K562 (cell line): ENCODE measurements at regions not wholly inside any gene's neighbourhood (a gene's known extent, or its start where the extent isn't known, plus 50 kb on each side); places are given as distances from the start of the nearest gene placed in this dataset.

Source experiments
- ATAC-seq: fragments of 200-7000 bp; cut with Tn5 transposase; 3 replicates; pipeline ENCODE4 v1.9.1; 2020; ENCODE audit warnings: moderate library complexity
- BruUV-seq: library from RNA; stranded (reverse); fragments of 400-500 nt; replicated peaks from 2 replicates; lab custom pipeline; 2021; lab: Mats Ljungman, UMichigan
- CTCF ChIA-PET: fragments of 300-600 bp; formaldehyde crosslinking; extraction: SDS; loops from one replicate; lab custom pipeline; 2021; ENCODE audit warnings: low intra/inter-chr PET ratio; lab: Yijun Ruan, JAX
- POLR2A ChIA-PET: fragments of 300-600, 350-650 bp; sonication (Branson Sonifier 250); formaldehyde crosslinking; extraction: SDS; loops from one replicate; lab custom pipeline; 2021; ENCODE audit warnings: antibody characterized with exemption, inconsistent platforms; lab: Yijun Ruan, JAX
- DNase-seq, 4 experiments: peaks; one replicate each; pipeline versions ENCODE4 v3.0.0 to v3.0.0-alpha.2; 2011 to 2018; ENCODE audit warnings: low spot score in 3 of 4, mixed read lengths in 3 of 4; ENCODE audit errors: extremely low read depth in 1 of 4
- FAIRE-seq: peaks from 2 replicates; lab custom pipeline; 2011; peaks lifted over from hg19 to GRCh38; lab: Jason Lieb, UNC
- H2AFZ ChIP-seq: 2 replicates; pipeline ENCODE4 v1.6.0; 2011; ENCODE audit warnings: low read depth, low read length, control low read depth, inconsistent platforms
- H3K27ac ChIP-seq: fragments of 200-600 bp; 3 replicates; pipeline ENCODE4 v1.8.0; 2011; ENCODE audit warnings: low read depth, mild to moderate bottlenecking, control low read depth, inconsistent platforms, low read length, moderate library complexity, mixed read lengths; ENCODE audit errors: extremely low read depth
- H3K27me3 ChIP-seq, 2 experiments: fragments of 300-600 bp in 1 of 2; 2 replicates in 1 of 2; 3 replicates in 1 of 2; pipeline versions ENCODE4 v1.6.0 to v1.8.0; 2011; ENCODE audit warnings: inconsistent platforms in 2 of 2, low read length in 2 of 2, mild to moderate bottlenecking in 1 of 2, mixed read lengths in 1 of 2, moderate library complexity in 1 of 2; ENCODE audit not compliant: control insufficient read depth in 2 of 2, insufficient read depth in 2 of 2
- H3K36me3 ChIP-seq: fragments of 300-600 bp; 3 replicates; pipeline ENCODE4 v1.8.0; 2011; ENCODE audit warnings: mild to moderate bottlenecking, low read length, inconsistent platforms; ENCODE audit not compliant: control insufficient read depth, insufficient read depth
- H3K4me1 ChIP-seq, 2 experiments: fragments of 200-600 bp in 1 of 2; replicated peaks in 1 of 2; 2 replicates in 1 of 2; 3 replicates in 1 of 2; pipeline versions ENCODE4 v1.5.1 to v1.8.0; 2011; ENCODE audit warnings: inconsistent platforms in 2 of 2, low read length in 2 of 2, mild to moderate bottlenecking in 1 of 2, mixed read lengths in 1 of 2, moderate library complexity in 1 of 2; ENCODE audit not compliant: control insufficient read depth in 2 of 2, insufficient read depth in 2 of 2
- H3K4me2 ChIP-seq: 2 replicates; pipeline ENCODE4 v1.6.1; 2011; ENCODE audit warnings: low read length, control low read depth, inconsistent platforms, mixed read lengths; ENCODE audit not compliant: insufficient read depth
- H3K4me3 ChIP-seq: fragments of 200-600 bp; sonication (generic), shearing (Covaris generic); 2 replicates; pipeline ENCODE4 v1.5.1; 2016; ENCODE audit warnings: control low read depth, inconsistent platforms
- H3K79me2 ChIP-seq: fragments of 200-600 bp; 3 replicates; pipeline ENCODE4 v1.8.0; 2011; ENCODE audit warnings: low read length, inconsistent platforms; ENCODE audit not compliant: control insufficient read depth, insufficient read depth
- H3K9ac ChIP-seq, 2 experiments: 2 replicates each; pipeline versions ENCODE4 v1.6.0 to v1.6.1; 2011; ENCODE audit warnings: low read depth in 2 of 2, low read length in 2 of 2, control low read depth in 1 of 2, inconsistent platforms in 1 of 2, mild to moderate bottlenecking in 1 of 2, mixed read lengths in 1 of 2; ENCODE audit not compliant: insufficient read depth in 1 of 2
- H3K9me1 ChIP-seq: one replicate; pipeline ENCODE4 v1.6.0; 2011; ENCODE audit warnings: inconsistent platforms, mild to moderate bottlenecking, low read length, moderate library complexity; ENCODE audit not compliant: control insufficient read depth, insufficient read depth
- H3K9me3 ChIP-seq: replicated peaks from 2 replicates; pipeline ENCODE4 v1.5.1; 2011; ENCODE audit warnings: low read depth, low read length, inconsistent platforms; ENCODE audit not compliant: control insufficient read depth, insufficient read depth
- H4K20me1 ChIP-seq: replicated peaks from 2 replicates; pipeline ENCODE4 v1.6.1; 2011; ENCODE audit warnings: low read length, inconsistent platforms, mixed read lengths; ENCODE audit not compliant: control insufficient read depth, insufficient read depth
- ARHGAP35 ChIP-seq: fragments of 450-650 bp; IDR thresholded peaks from 2 replicates; pipeline ENCODE4 v1.6.1; 2018; ENCODE audit not compliant: partially characterized antibody
- BCLAF1 ChIP-seq, 2 experiments: fragments of 450-650 bp in 1 of 2; IDR thresholded peaks; 2 replicates each; pipeline ENCODE4 v1.6.1; 2011 to 2017; ENCODE audit warnings: low read depth in 2 of 2, antibody characterized with exemption in 1 of 2, borderline replicate concordance in 1 of 2, low read length in 1 of 2, mild to moderate bottlenecking in 1 of 2, mixed read lengths in 1 of 2; ENCODE audit not compliant: control insufficient read depth in 1 of 2
- BRD9 ChIP-seq: fragments of 450-650 bp; IDR thresholded peaks from 2 replicates; pipeline ENCODE4 v1.6.1; 2018; ENCODE audit warnings: low read depth; ENCODE audit not compliant: partially characterized antibody
- CBX3 ChIP-seq, 2 experiments: IDR thresholded peaks; 1 replicate in 1 of 2; 2 replicates in 1 of 2; pipeline ENCODE4 v1.6.1; 2012; ENCODE audit warnings: inconsistent platforms in 2 of 2, low read length in 2 of 2, borderline replicate concordance in 1 of 2, control low read depth in 1 of 2
- ELF2 ChIP-seq: fragments of 250-450 bp; sonication (Bioruptor Pico); IDR thresholded peaks from 2 replicates; pipeline ENCODE4 v1.5.0; 2021; ENCODE audit warnings: mild to moderate bottlenecking
- HDGF ChIP-seq: fragments of 450-650 bp; IDR thresholded peaks from 2 replicates; pipeline ENCODE4 v1.6.1; 2016
- MAZ ChIP-seq, 2 experiments: fragments of 450-650 bp in 1 of 2; sonication (generic) in 1 of 2; formaldehyde crosslinking; IDR thresholded peaks in 1 of 2; conservative IDR thresholded peaks in 1 of 2; 2 replicates each; pipeline versions ENCODE4 v1.4.0 to v1.5.0; 2020; ENCODE audit warnings: mild to moderate bottlenecking in 1 of 2, missing genetic modification reagents in 1 of 2
- PHB2 ChIP-seq: fragments of 450-650 bp; IDR thresholded peaks from 2 replicates; pipeline ENCODE4 v1.6.1; 2017; ENCODE audit warnings: low read depth
- PML ChIP-seq: IDR thresholded peaks from 2 replicates; pipeline ENCODE4 v1.6.1; 2012; ENCODE audit warnings: low read length, inconsistent platforms
- POLR2B ChIP-seq: fragments of 450-650 bp; IDR thresholded peaks from 2 replicates; pipeline ENCODE4 v1.6.1; 2018; ENCODE audit warnings: low read depth; ENCODE audit not compliant: partially characterized antibody
- RUNX1 ChIP-seq: sonication (generic); IDR thresholded peaks from 2 replicates; pipeline ENCODE4 v1.6.1; 2016; ENCODE audit warnings: antibody characterized with exemption, low read depth
- SREBF1 ChIP-seq: fragments of 150-350 bp; IDR thresholded peaks from 2 replicates; pipeline ENCODE4 v1.6.1; 2014; ENCODE audit warnings: antibody characterized with exemption, low read depth, low read length, borderline replicate concordance
- ZNF324 ChIP-seq: fragments of 250-450 bp; sonication (Bioruptor Pico); IDR thresholded peaks from 2 replicates; pipeline ENCODE4 v1.4.0; 2020; ENCODE audit warnings: mild to moderate bottlenecking
- ZNF707 ChIP-seq: fragments of 250-450 bp; sonication (Bioruptor Pico); conservative IDR thresholded peaks from 2 replicates; pipeline ENCODE4 v1.8.0; 2022; ENCODE audit warnings: inconsistent platforms, mild to moderate bottlenecking, moderate library complexity
- ZNF766 ChIP-seq: fragments of 200-800 bp; sonication (Bioruptor generic); conservative IDR thresholded peaks from 2 replicates; pipeline ENCODE4 v1.6.1; 2016; ENCODE audit warnings: missing genetic modification characterization, missing compliant biosample characterization
- WGBS: fragments of 100-300 bp; shearing (Covaris generic); methylation state at CpG from one replicate; pipeline ENCODE4 v1.1.6; 2016; ENCODE audit warnings: low coverage, mixed read lengths; ENCODE audit not compliant: insufficient coverage; ENCODE audit errors: missing lambda C conversion rate; 5-methylcytosine and 5-hydroxymethylcytosine counted together
- in situ Hi-C: fragments of 300-500 bp; cut with MboI; formaldehyde crosslinking; loops from 4 replicates; pipeline ENCODE4 v1.15.0; 2018; ENCODE audit warnings: inconsistent platforms, mixed read lengths
- intact Hi-C: fragments of 100-400 bp; cut with micrococcal nuclease; formaldehyde crosslinking; loops from 2 replicates; pipeline ENCODE4 v1.14.2; 2022

- TF ChIP-seq SREBF1, result no peak
- TF ChIP-seq RUNX1, result no peak
- TF ChIP-seq MAZ (CRISPR knock-in tag; conservative IDR thresholded peaks at IDR 0.05 in 1 of 2, IDR thresholded peaks at IDR 0.05 in 1 of 2), result no peak
- TF ChIP-seq BCLAF1 (IDR thresholded peaks at IDR 0.05; ENCODE audit: borderline replicate concordance in 1 of 2, control insufficient read depth in 1 of 2, low read depth in 2 of 2, low read length in 1 of 2), result no peak
- TF ChIP-seq ARHGAP35, result no peak
- TF ChIP-seq BRD9, result no peak
- TF ChIP-seq HDGF, result no peak
- no peak for TF ChIP-seq PML
- no peak for TF ChIP-seq ELF2 (CRISPR knock-in tag)
- no peak for TF ChIP-seq POLR2B
- TF ChIP-seq ZNF707 (CRISPR knock-in tag), result no peak
- no peak for TF ChIP-seq PHB2
- TF ChIP-seq ZNF324 (CRISPR knock-in tag), result no peak
- TF ChIP-seq ZNF766 (CRISPR knock-in tag), result no peak
- TF ChIP-seq CBX3 (IDR thresholded peaks at IDR 0.05; ENCODE audit: borderline replicate concordance in 1 of 2, low read length in 2 of 2), result no peak
- Histone ChIP-seq H3K36me3 (no peaks in the 10 kb centered on the region), H3K9me3 (no peaks in the 10 kb centered on the region), H3K4me2 (no peak overlapping the region), H3K27me3 (no peaks in the 10 kb centered on the region), H3K9ac (no peak overlapping the region), H3K27ac (no peak overlapping the region), H4K20me1 (no peaks in the 10 kb centered on the region), H3K79me2 (no peaks in the 10 kb centered on the region), H3K9me1 (no peaks in the 10 kb centered on the region), H3K4me1 (no peaks in the 10 kb centered on the region), H3K4me3 (no peak overlapping the region), H2AFZ (no peak overlapping the region)
- POLR2A ChIA-PET, result no interaction called here
- DNase-seq (no peak), ATAC-seq (no peak), FAIRE-seq (no peak)
- WGBS, result 8% methylated on average over 1 of the region's 1 CpG
- intact Hi-C loops (no loop called here), in situ Hi-C loops (no loop called here)
- no TSS peak for BruUV-seq
- CTCF ChIA-PET, result no interaction called here
Measured at GRCh38 chr12:42985506-42985905, 396.0 kb upstream of the PRICKLE1 start.
